HG02759 (cell line): ENCODE measurements at regions not wholly inside any gene's neighbourhood (a gene's known extent, or its start where the extent isn't known, plus 50 kb on each side); places are given as distances from the start of the nearest gene placed in this dataset.

Experiments used
- ATAC-seq: cut with Tn5 transposase; IDR thresholded peaks from one replicate; pipeline ENCODE4 v1.9.1; 2021; ENCODE audit warnings: mild to moderate bottlenecking, moderate library complexity; ENCODE audit not compliant: unreplicated experiment

- no peak for ATAC-seq
Observed at GRCh38 chr18:2258954-2259353, 312.4 kb downstream of the METTL4 start.

- ATAC-seq = no peak
Observed at GRCh38 chr18:2263303-2263890, 307.9 kb downstream of the METTL4 start.

DNA sequence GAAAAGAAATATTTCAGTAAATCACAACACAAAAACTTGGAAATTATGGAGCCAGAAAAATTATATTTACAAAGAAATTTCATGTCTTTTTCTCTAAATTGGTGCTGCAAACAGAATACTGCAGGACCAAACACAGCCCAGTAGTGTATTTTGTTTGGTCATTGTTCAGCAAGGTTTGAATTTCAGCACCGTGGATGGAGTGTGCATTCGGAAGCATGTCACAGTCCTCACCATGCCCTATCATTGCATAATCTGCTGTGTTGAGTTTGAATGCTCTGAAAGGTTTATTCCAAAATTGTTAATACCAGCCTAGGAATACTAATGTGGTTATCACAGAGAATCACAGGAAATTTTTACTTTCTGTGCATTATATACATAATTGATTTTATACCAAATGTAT lies 296.7 kb downstream of the METTL4 start:
- ATAC-seq = no peak

- ATAC-seq = no peak
Observed at GRCh38 chr18:2281086-2281485, 290.2 kb downstream of the METTL4 start.

GRCh38 chr18:2281523-2282199 lies 289.6 kb downstream of the METTL4 start:
- no peak for ATAC-seq

GRCh38 chr18:2293109-2293839 lies 278.0 kb downstream of the METTL4 start:
- no peak for ATAC-seq

- no peak for ATAC-seq
Observed at GRCh38 chr18:2301316-2301715, 270.0 kb downstream of the METTL4 start.

GRCh38 chr18:2302012-2302411 lies 269.3 kb downstream of the METTL4 start:
- no peak for ATAC-seq

DNA sequence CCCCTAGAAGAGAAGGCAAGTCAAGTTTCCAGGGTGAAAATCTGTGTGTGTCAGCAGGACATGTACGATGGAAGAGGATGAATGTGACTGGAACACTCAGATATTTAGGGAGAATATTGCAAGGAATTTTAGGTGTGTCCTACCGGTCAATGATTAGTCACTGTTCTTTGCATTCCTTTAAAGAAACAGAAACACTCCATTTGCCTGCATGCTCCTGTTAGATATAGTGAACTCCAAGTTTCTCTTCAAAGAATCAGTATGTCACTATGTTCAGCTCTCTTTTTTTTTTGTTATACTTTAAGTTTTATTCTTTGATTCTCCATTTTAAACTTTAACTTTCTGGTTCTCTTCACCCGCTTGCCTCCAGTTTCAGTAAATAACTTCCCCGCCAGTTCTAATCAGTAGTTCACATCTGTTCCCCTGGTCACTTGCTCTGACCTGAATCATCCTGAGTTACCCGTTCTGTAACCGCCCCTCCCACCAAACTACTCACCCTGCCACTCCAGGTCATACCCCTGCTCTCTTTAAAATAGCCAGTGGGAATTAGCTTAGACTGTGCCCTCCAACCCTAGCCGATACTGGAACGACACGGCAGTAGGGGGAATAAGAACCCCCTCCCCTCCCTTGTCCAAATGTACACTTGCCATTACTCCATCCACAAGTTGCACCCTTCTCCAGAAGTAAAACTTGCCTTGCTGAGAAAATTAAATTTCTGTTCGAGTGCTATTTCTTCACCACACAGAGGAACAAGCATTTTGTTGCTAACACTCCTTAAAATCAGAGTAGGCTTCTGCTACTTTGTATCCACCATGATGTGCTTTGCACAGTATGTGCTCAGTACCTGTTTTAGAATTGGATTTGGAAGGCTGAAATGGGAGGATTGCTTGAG lies 268.4 kb downstream of the METTL4 start:
- no peak for ATAC-seq

- ATAC-seq = no peak
Observed at GRCh38 chr18:2303517-2304238, 267.6 kb downstream of the METTL4 start.

DNA sequence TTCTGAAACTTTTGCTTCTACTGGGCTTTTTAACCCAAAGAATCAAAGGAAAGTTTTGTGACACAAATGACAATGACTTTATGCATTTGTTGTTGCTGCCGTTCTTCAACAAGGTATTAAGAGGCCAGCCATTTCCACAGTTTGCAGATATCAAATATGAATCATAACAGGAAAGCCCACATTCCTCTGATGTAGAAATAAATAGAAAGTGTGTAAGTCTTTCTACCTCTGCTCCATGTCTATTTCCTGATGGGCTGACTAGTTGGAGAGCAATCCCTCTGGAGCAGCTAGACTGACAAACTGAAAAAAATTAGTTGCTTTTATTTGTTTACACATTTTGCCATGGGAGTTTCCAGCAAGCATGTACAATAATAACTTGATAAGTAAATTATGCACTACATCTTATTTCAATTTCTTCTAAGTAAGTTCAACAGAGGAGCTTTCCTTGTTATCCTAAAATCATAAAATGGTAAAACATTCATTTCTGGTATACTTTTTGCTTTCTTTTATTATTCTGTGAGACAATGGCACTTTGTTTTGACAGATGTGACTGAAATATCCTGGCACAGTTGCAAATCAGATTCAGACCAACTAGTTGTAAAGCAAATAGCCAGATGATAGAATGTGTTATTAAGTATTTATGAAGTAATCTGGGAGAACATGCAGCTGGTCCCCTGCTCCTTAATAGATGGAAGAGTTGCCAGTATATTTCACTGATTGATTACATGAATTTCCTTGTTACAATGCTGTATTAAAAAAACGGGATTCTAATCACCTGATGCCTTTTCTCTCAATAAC lies 266.7 kb downstream of the METTL4 start:
- no peak for ATAC-seq

GRCh38 chr18:2306606-2307005 lies 264.7 kb downstream of the METTL4 start:
- ATAC-seq = no peak

GRCh38 chr18:2310886-2311285 lies 260.4 kb downstream of the METTL4 start:
- ATAC-seq = no peak

- ATAC-seq = peak; percentile 69
Observed at GRCh38 chr18:2312440-2312839, 258.9 kb downstream of the METTL4 start.

GRCh38 chr18:2313332-2313731 lies 258.0 kb downstream of the METTL4 start:
- ATAC-seq = no peak

GRCh38 chr18:2316082-2316750 lies 255.1 kb downstream of the METTL4 start:
- no peak for ATAC-seq

DNA sequence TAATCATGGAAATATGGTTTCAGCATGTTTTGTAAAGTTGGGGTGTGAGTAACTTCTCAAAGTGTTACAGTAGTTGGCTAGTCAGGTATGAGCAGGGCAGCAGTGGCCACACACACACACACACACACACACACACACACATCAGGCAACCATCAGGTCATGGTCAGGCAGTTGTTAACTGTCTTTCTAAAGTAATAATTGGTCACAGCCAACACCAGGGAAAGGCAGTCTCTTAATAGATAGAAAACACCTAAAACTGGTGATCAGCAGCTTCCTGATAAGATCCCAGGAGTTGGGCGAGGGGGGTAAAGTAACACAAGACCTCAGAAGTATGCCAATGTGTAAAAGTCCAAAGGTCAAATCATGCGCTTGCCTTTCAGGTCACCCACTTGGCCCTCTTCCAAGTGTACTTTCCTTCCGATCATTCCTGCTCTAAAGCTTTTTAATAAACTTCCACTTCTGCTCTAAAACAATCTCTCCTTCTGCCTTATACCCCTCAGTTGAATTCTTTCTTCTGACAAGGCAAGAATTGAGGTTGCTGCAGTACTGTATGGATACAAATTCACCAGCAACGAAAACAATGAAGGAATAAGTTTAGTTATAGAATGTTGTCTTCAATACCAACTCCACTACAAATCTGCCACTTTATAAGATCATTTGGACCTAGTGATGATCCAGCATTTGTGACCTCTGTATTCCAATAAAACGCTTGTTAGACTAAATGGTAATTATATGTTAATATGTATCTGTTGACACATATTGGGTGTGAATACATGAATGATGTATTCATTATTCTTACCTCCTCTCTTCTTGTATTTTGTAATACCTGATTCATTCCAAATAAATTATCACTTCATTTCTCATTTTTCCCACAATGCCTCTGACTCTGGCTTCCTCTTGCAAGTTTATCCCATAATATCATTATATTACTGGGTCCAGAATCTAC lies 254.3 kb downstream of the METTL4 start:
- no peak for ATAC-seq

- no peak for ATAC-seq
Observed at GRCh38 chr18:2324459-2324858, 246.8 kb downstream of the METTL4 start.
